Activated CD4-positive, alpha-beta memory T cell treated with anti-CD3 and anti-CD28 coated beads for 36 hours (primary cell): ENCODE measurements at regions not wholly inside any gene's neighbourhood (a gene's known extent, or its start where the extent isn't known, plus 50 kb on each side); places are given as distances from the start of the nearest gene placed in this dataset.
"Not testable (repeated sequence)": the region's sequence is repeated elsewhere in the genome, so short reads cannot be mapped to it uniquely, and the experiment has no call there.

Experiments used
- CTCF ChIA-PET: fragments of 350-600 bp; sonication (Branson Sonifier 250); formaldehyde crosslinking; loops from one replicate; lab custom pipeline; 2021; ENCODE audit warnings: antibody characterized with exemption, inconsistent platforms; lab: Charles Lee
- POLR2A ChIA-PET: fragments of 350-600 bp; sonication (Branson Sonifier 250); formaldehyde crosslinking; loops from one replicate; lab custom pipeline; 2021; ENCODE audit warnings: antibody characterized with exemption; lab: Charles Lee
- DNase-seq: peaks from one replicate; pipeline ENCODE4 v3.0.0-alpha.2; 2020
- H3K27ac Mint-ChIP-seq: one replicate; pipeline ENCODE4 v1.8.0; 2021; ENCODE audit warnings: mixed read lengths
- H3K27me3 Mint-ChIP-seq: one replicate; pipeline ENCODE4 v1.8.0; 2021; ENCODE audit warnings: mixed read lengths
- H3K36me3 Mint-ChIP-seq: one replicate; pipeline ENCODE4 v1.8.0; 2021; ENCODE audit warnings: mixed read lengths
- H3K4me1 Mint-ChIP-seq: one replicate; pipeline ENCODE4 v1.8.0; 2021; ENCODE audit warnings: low read depth, mixed read lengths
- H3K4me3 Mint-ChIP-seq: one replicate; pipeline ENCODE4 v1.8.0; 2021; ENCODE audit warnings: mild to moderate bottlenecking, mixed read lengths
- H3K9me3 Mint-ChIP-seq: one replicate; pipeline ENCODE4 v1.8.0; 2021; ENCODE audit warnings: mixed read lengths
- intact Hi-C: fragments of 100-400 bp; cut with micrococcal nuclease; formaldehyde crosslinking; loops from one replicate; pipeline ENCODE4 v1.15.1; 2023

GRCh38 chr21:5240521-5240920 is 5280.9 kb upstream of the TPTE start:
- H3K4me3 Mint-ChIP-seq, DNase-seq, intact Hi-C loops, H3K36me3 Mint-ChIP-seq, H3K4me1 Mint-ChIP-seq, H3K27me3 Mint-ChIP-seq, H3K27ac Mint-ChIP-seq, POLR2A ChIA-PET, CTCF ChIA-PET: not testable (repeated sequence)
- peaks cover 63% of the 10 kb centered on the region for H3K9me3 Mint-ChIP-seq

- DNase-seq, POLR2A ChIA-PET, H3K27me3 Mint-ChIP-seq, H3K36me3 Mint-ChIP-seq, H3K4me3 Mint-ChIP-seq, CTCF ChIA-PET, H3K27ac Mint-ChIP-seq, intact Hi-C loops, H3K4me1 Mint-ChIP-seq: not testable (repeated sequence)
- H3K9me3 Mint-ChIP-seq: peaks cover 61% of the 10 kb centered on the region
These were observed 5278.7 kb upstream of the TPTE start for GRCh38 chr21:5242732-5243131.

- H3K4me3 Mint-ChIP-seq, POLR2A ChIA-PET, DNase-seq, H3K27me3 Mint-ChIP-seq, intact Hi-C loops, H3K36me3 Mint-ChIP-seq, CTCF ChIA-PET, H3K27ac Mint-ChIP-seq, H3K4me1 Mint-ChIP-seq: not testable (repeated sequence)
- H3K9me3 Mint-ChIP-seq: peaks cover 58% of the 10 kb centered on the region
These were observed 5278.1 kb upstream of the TPTE start for GRCh38 chr21:5243257-5243656.

- CTCF ChIA-PET, H3K36me3 Mint-ChIP-seq, H3K4me3 Mint-ChIP-seq, DNase-seq, H3K27me3 Mint-ChIP-seq, H3K4me1 Mint-ChIP-seq, POLR2A ChIA-PET, H3K27ac Mint-ChIP-seq, intact Hi-C loops: not testable (repeated sequence)
- H3K9me3 Mint-ChIP-seq: peaks cover 60% of the 10 kb centered on the region
These were observed 5277.5 kb upstream of the TPTE start for GRCh38 chr21:5243715-5244375.

- H3K4me3 Mint-ChIP-seq, H3K4me1 Mint-ChIP-seq, POLR2A ChIA-PET, DNase-seq, H3K27ac Mint-ChIP-seq, H3K36me3 Mint-ChIP-seq, H3K27me3 Mint-ChIP-seq, intact Hi-C loops, CTCF ChIA-PET: not testable (repeated sequence)
- H3K9me3 Mint-ChIP-seq: peaks cover 57% of the 10 kb centered on the region
These were observed 5277.0 kb upstream of the TPTE start for GRCh38 chr21:5244376-5244718.

GRCh38 chr21:5244954-5245353 is 5276.4 kb upstream of the TPTE start:
- DNase-seq, H3K4me1 Mint-ChIP-seq, intact Hi-C loops, H3K4me3 Mint-ChIP-seq, H3K27me3 Mint-ChIP-seq, H3K27ac Mint-ChIP-seq, CTCF ChIA-PET, H3K36me3 Mint-ChIP-seq, POLR2A ChIA-PET: not testable (repeated sequence)
- H3K9me3 Mint-ChIP-seq: peaks cover 57% of the 10 kb centered on the region

- H3K36me3 Mint-ChIP-seq, DNase-seq, intact Hi-C loops, H3K4me3 Mint-ChIP-seq, POLR2A ChIA-PET, CTCF ChIA-PET, H3K27ac Mint-ChIP-seq, H3K4me1 Mint-ChIP-seq, H3K27me3 Mint-ChIP-seq: not testable (repeated sequence)
- peaks cover 61% of the 10 kb centered on the region for H3K9me3 Mint-ChIP-seq
These were observed 5275.0 kb upstream of the TPTE start for GRCh38 chr21:5246416-5246815.

GRCh38 chr21:5247399-5247798 is 5274.0 kb upstream of the TPTE start:
- CTCF ChIA-PET, DNase-seq, H3K27me3 Mint-ChIP-seq, H3K4me1 Mint-ChIP-seq, intact Hi-C loops, POLR2A ChIA-PET, H3K27ac Mint-ChIP-seq, H3K4me3 Mint-ChIP-seq, H3K36me3 Mint-ChIP-seq: not testable (repeated sequence)
- peaks cover 59% of the 10 kb centered on the region for H3K9me3 Mint-ChIP-seq

- not testable (repeated sequence) for H3K27me3 Mint-ChIP-seq, H3K4me3 Mint-ChIP-seq, H3K4me1 Mint-ChIP-seq
These were observed 5271.3 kb upstream of the TPTE start for GRCh38 chr21:5250128-5250527.

GRCh38 chr21:5251162-5251561 is 5270.2 kb upstream of the TPTE start:
- H3K27ac Mint-ChIP-seq, H3K27me3 Mint-ChIP-seq, DNase-seq, H3K4me1 Mint-ChIP-seq, CTCF ChIA-PET, intact Hi-C loops, H3K4me3 Mint-ChIP-seq, POLR2A ChIA-PET, H3K36me3 Mint-ChIP-seq: not testable (repeated sequence)
- peaks cover 42% of the 10 kb centered on the region for H3K9me3 Mint-ChIP-seq

More at GRCh38 chr21:5250128-5250527, 5271.3 kb upstream of the TPTE start:
- H3K36me3 Mint-ChIP-seq, POLR2A ChIA-PET, CTCF ChIA-PET, H3K27ac Mint-ChIP-seq, DNase-seq, intact Hi-C loops: not testable (repeated sequence)
- peaks cover 46% of the 10 kb centered on the region for H3K9me3 Mint-ChIP-seq

GRCh38 chr21:5251866-5252265 is 5269.5 kb upstream of the TPTE start:
- DNase-seq, POLR2A ChIA-PET, CTCF ChIA-PET, intact Hi-C loops, H3K4me1 Mint-ChIP-seq, H3K27me3 Mint-ChIP-seq, H3K4me3 Mint-ChIP-seq, H3K36me3 Mint-ChIP-seq, H3K27ac Mint-ChIP-seq: not testable (repeated sequence)
- H3K9me3 Mint-ChIP-seq: peaks cover 37% of the 10 kb centered on the region
